ENCODE measurements at regions not wholly inside any gene's neighbourhood (a gene's known extent, or its start where the extent isn't known, plus 50 kb on each side); places are given as distances from the start of the nearest gene placed in this dataset.

- TF ChIP-seq CTCF (IDR thresholded peaks at IDR 0.05): no peak
- TF ChIP-seq POLR2A (IDR thresholded peaks at IDR 0.05): no peak
These were observed 474.6 kb upstream of the ATXN8OS start for GRCh38 chr13:69633044-69633443.
